HL-60 (cell line): ENCODE measurements at regions not wholly inside any gene's neighbourhood (a gene's known extent, or its start where the extent isn't known, plus 50 kb on each side); places are given as distances from the start of the nearest gene placed in this dataset.

ENCODE experiments used
- CTCF ChIP-seq: IDR thresholded peaks from one replicate; pipeline ENCODE4 v1.5.1; 2011; ENCODE audit warnings: low read length, control low read depth, inconsistent platforms; ENCODE audit not compliant: insufficient read depth
- GABPA ChIP-seq: IDR thresholded peaks from 2 replicates; pipeline ENCODE4 v1.6.1; 2012; ENCODE audit warnings: low read depth
- POLR2AphosphoS5 ChIP-seq: IDR thresholded peaks from 2 replicates; pipeline ENCODE4 v1.6.1; 2012; ENCODE audit warnings: low read depth
- REST ChIP-seq: IDR thresholded peaks from 2 replicates; pipeline ENCODE4 v1.6.1; 2012; ENCODE audit warnings: low read depth; ENCODE audit not compliant: insufficient replicate concordance
- SPI1 ChIP-seq: IDR thresholded peaks from 2 replicates; pipeline ENCODE4 v1.6.1; 2012; ENCODE audit warnings: low read depth, mild to moderate bottlenecking, borderline replicate concordance

GRCh38 chr7:125847055-125847454, 917.4 kb upstream of the POT1 start:
- TF ChIP-seq CTCF (no peak), POLR2AphosphoS5 (no peak), REST (no peak), GABPA (no peak), SPI1 (no peak)
